ENCODE measurements at regions not wholly inside any gene's neighbourhood (a gene's known extent, or its start where the extent isn't known, plus 50 kb on each side); places are given as distances from the start of the nearest gene placed in this dataset.

- DNase-seq = no peak
- H3K36me3 ChIP-seq = no peaks in the 10 kb centered on the region
- no peaks in the 10 kb centered on the region for H3K9me3 ChIP-seq (replicated peaks)
- H3K4me1 ChIP-seq = no peaks in the 10 kb centered on the region
- TF ChIP-seq, protein P1, sequence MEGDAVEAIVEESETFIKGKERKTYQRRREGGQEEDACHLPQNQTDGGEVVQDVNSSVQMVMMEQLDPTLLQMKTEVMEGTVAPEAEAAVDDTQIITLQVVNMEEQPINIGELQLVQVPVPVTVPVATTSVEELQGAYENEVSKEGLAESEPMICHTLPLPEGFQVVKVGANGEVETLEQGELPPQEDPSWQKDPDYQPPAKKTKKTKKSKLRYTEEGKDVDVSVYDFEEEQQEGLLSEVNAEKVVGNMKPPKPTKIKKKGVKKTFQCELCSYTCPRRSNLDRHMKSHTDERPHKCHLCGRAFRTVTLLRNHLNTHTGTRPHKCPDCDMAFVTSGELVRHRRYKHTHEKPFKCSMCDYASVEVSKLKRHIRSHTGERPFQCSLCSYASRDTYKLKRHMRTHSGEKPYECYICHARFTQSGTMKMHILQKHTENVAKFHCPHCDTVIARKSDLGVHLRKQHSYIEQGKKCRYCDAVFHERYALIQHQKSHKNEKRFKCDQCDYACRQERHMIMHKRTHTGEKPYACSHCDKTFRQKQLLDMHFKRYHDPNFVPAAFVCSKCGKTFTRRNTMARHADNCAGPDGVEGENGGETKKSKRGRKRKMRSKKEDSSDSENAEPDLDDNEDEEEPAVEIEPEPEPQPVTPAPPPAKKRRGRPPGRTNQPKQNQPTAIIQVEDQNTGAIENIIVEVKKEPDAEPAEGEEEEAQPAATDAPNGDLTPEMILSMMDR (IDR thresholded peaks at IDR 0.05; ENCODE audit: borderline replicate concordance) = no peak
- intact Hi-C loops (cut with micrococcal nuclease) = no loop called here
- H3K27me3 ChIP-seq (ENCODE audit: low read depth) = no peaks in the 10 kb centered on the region
- H3K4me3 ChIP-seq = no peak overlapping the region
- no peak overlapping the region for H3K27ac ChIP-seq (replicated peaks)
These were observed 314.4 kb downstream of the PLK2 start for GRCh38 chr5:58145397-58145934.

DNA sequence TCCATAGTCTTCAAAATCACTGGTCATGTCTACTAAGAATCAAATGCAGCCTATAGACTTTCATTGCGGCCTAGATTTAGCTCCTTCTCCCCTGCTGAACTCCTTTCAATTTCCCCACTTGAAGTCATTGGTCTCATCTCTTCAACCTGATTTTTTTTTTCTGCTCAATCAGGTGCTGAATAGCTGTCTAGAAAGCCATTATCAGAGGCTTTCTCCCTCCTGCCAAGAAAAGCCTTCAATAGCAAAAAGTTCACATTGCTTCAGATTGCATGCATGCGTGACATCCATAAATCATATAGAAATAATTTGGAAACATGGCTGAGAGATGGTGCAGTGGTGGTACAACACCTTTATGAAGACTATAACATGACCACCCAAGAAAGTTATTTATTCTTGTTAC, 316.2 kb downstream of the PLK2 start:
- intact Hi-C loops (cut with micrococcal nuclease) = no loop called here
- no peaks in the 10 kb centered on the region for H3K27me3 ChIP-seq (ENCODE audit: low read depth)
- no peak overlapping the region for H3K27ac ChIP-seq (replicated peaks)
- no peak overlapping the region for H3K4me3 ChIP-seq
- H3K4me1 ChIP-seq = no peaks in the 10 kb centered on the region
- no peak for DNase-seq
- no peaks in the 10 kb centered on the region for H3K36me3 ChIP-seq
- H3K9me3 ChIP-seq (replicated peaks) = no peaks in the 10 kb centered on the region
- TF ChIP-seq, protein P1 (IDR thresholded peaks at IDR 0.05; ENCODE audit: borderline replicate concordance) = no peak

DNA sequence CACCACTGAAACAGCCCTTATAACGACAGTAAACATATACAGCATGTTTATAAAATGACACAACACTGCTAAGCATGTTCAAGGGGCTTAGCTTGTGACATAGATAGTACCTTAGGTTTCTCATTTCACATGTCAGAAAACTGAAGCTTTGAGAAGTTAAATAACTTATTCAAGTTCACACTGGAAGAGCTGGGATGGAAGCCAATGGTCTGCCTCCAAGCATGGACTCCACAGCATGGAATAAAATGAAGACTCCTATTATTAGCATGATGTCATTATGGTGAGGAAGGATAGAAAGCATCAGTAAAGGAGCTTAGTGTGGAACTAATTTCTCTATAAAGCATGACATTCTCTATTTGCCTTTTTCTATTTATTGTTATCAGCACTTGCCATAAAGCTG, 316.7 kb downstream of the PLK2 start:
- Histone ChIP-seq H3K9me3 (replicated peaks) (no peaks in the 10 kb centered on the region), H3K36me3 (no peaks in the 10 kb centered on the region), H3K4me3 (no peak overlapping the region), H3K27ac (replicated peaks) (no peak overlapping the region), H3K4me1 (no peaks in the 10 kb centered on the region), H3K27me3 (ENCODE audit: low read depth) (no peaks in the 10 kb centered on the region)
- intact Hi-C loops (cut with micrococcal nuclease) = no loop called here
- TF ChIP-seq, protein P1 (IDR thresholded peaks at IDR 0.05; ENCODE audit: borderline replicate concordance) = no peak
- no peak for DNase-seq

- Histone ChIP-seq H3K4me3 (no peak overlapping the region), H3K27ac (replicated peaks) (no peak overlapping the region), H3K36me3 (no peaks in the 10 kb centered on the region), H3K27me3 (ENCODE audit: low read depth) (no peaks in the 10 kb centered on the region), H3K4me1 (peaks cover 8% of the 10 kb centered on the region), H3K9me3 (replicated peaks) (no peaks in the 10 kb centered on the region)
- DNase-seq = no peak
- intact Hi-C loops (cut with micrococcal nuclease) = no loop called here
- TF ChIP-seq, protein P1 (IDR thresholded peaks at IDR 0.05; ENCODE audit: borderline replicate concordance) = no peak
These were observed 321.1 kb downstream of the PLK2 start for GRCh38 chr5:58138791-58139190.

- intact Hi-C loops (cut with micrococcal nuclease) = no loop called here
- Histone ChIP-seq H3K36me3 (no peaks in the 10 kb centered on the region), H3K27ac (replicated peaks) (no peak overlapping the region), H3K4me3 (no peak overlapping the region), H3K4me1 (peaks cover 14% of the 10 kb centered on the region), H3K9me3 (replicated peaks) (no peaks in the 10 kb centered on the region), H3K27me3 (ENCODE audit: low read depth) (no peaks in the 10 kb centered on the region)
- TF ChIP-seq, protein P1 (IDR thresholded peaks at IDR 0.05; ENCODE audit: borderline replicate concordance) = no peak
- DNase-seq = no peak
These were observed 323.5 kb downstream of the PLK2 start for GRCh38 chr5:58136406-58136805.
